ENCODE measurements at regions not wholly inside any gene's neighbourhood (a gene's known extent, or its start where the extent isn't known, plus 50 kb on each side); places are given as distances from the start of the nearest gene placed in this dataset.

DNA sequence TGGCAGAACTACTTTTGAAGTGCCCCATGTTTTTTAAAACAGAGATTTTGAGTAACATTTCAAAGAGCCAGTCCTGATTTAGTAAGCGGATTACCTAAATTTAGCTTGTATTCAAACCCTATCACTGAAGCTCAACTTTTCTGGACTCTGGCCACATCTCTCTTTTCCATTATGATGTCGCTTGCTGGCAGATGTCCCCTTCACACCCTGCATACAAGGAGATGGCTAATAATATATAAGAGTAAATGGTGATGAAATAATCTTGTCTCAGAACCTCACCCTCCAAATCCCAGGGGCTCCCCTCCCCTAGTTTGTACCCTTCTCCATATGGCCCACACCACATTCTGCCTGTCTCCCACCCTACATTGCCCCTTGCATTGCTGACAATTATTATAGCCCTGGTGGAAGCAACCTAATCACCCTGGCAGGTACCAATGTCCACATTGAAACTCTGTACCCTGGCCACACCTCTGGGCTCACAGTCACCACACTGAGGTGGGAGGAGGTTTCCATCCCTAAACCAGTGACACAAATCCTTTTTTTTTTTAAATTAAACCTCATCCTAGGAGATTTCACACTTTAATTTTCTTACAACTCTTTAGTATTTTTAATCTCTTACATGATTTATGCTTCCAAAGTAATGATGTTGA lies 106.0 kb upstream of the SYT6 start:
- H3K27ac ChIP-seq: no peak overlapping the region
- no peak overlapping the region for H3K4me3 ChIP-seq
- no peaks in the 10 kb centered on the region for H3K9me3 ChIP-seq
- H3K36me3 ChIP-seq: no peaks in the 10 kb centered on the region
- no peaks in the 10 kb centered on the region for H3K27me3 ChIP-seq (replicated peaks; ENCODE audit: insufficient read depth)
- H3K4me1 ChIP-seq (ENCODE audit: control insufficient read depth in 1 of 2, low read depth in 2 of 2): no peaks in the 10 kb centered on the region
- TF ChIP-seq, protein P1, sequence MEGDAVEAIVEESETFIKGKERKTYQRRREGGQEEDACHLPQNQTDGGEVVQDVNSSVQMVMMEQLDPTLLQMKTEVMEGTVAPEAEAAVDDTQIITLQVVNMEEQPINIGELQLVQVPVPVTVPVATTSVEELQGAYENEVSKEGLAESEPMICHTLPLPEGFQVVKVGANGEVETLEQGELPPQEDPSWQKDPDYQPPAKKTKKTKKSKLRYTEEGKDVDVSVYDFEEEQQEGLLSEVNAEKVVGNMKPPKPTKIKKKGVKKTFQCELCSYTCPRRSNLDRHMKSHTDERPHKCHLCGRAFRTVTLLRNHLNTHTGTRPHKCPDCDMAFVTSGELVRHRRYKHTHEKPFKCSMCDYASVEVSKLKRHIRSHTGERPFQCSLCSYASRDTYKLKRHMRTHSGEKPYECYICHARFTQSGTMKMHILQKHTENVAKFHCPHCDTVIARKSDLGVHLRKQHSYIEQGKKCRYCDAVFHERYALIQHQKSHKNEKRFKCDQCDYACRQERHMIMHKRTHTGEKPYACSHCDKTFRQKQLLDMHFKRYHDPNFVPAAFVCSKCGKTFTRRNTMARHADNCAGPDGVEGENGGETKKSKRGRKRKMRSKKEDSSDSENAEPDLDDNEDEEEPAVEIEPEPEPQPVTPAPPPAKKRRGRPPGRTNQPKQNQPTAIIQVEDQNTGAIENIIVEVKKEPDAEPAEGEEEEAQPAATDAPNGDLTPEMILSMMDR (IDR thresholded peaks at IDR 0.05): no peak
- ATAC-seq (ENCODE audit: insufficient number of reproducible peaks, low FRiP score, low read depth): no peak
- no peak for DNase-seq (ENCODE audit: low spot score)

DNA sequence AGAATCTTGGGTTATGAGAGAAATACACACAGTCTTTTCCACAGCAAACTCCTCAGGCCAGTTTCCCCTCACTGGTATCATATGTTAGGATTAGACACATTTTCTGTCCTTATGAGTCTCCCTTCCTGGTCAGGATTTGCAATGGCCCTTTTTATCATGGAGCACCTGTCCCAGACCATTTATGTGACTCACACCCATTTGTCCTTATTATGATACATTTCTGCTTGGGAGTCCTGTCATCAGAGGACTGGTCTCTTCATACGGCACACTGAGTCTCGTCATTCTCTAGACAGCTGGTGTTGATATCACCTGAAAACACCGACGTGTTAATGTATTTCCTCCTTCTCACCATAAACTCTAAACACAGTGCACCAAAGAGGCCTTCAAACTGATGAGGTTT lies 105.0 kb upstream of the SYT6 start:
- H3K4me3 ChIP-seq: no peak overlapping the region
- H3K27ac ChIP-seq: no peak overlapping the region
- no peaks in the 10 kb centered on the region for H3K36me3 ChIP-seq
- TF ChIP-seq, protein P1 (IDR thresholded peaks at IDR 0.05): no peak
- H3K4me1 ChIP-seq (ENCODE audit: control insufficient read depth in 1 of 2, low read depth in 2 of 2): no peaks in the 10 kb centered on the region
- no peaks in the 10 kb centered on the region for H3K27me3 ChIP-seq (replicated peaks; ENCODE audit: insufficient read depth)
- no peak for DNase-seq (ENCODE audit: low spot score)
- ATAC-seq (ENCODE audit: insufficient number of reproducible peaks, low FRiP score, low read depth): no peak
- no peaks in the 10 kb centered on the region for H3K9me3 ChIP-seq

DNA sequence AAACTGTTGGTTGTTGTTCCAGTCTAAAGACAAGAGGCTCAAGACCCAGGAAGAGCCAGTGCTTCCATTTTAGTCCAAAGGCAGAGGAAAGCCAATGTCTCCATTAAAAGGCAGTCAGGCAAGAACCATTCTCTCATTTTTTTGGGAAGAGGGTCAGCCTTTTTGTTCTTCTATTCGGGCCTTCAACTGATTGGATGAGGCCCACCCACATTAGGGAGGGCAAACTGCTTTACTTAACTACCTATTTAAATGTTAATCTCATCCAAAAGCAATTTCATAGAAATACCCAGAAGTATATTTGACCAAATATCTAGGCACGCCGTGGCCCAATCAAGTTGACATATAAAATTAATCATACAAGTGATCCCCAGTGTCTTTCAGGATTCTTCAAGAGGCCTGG lies 104.4 kb upstream of the SYT6 start:
- Histone ChIP-seq H3K36me3 (no peaks in the 10 kb centered on the region), H3K27ac (no peak overlapping the region), H3K4me1 (ENCODE audit: control insufficient read depth in 1 of 2, low read depth in 2 of 2) (no peaks in the 10 kb centered on the region), H3K27me3 (replicated peaks; ENCODE audit: insufficient read depth) (no peaks in the 10 kb centered on the region), H3K4me3 (no peak overlapping the region), H3K9me3 (no peaks in the 10 kb centered on the region)
- no peak for DNase-seq (ENCODE audit: low spot score)
- ATAC-seq (ENCODE audit: insufficient number of reproducible peaks, low FRiP score, low read depth): no peak
- TF ChIP-seq, protein P1 (IDR thresholded peaks at IDR 0.05): no peak

DNA sequence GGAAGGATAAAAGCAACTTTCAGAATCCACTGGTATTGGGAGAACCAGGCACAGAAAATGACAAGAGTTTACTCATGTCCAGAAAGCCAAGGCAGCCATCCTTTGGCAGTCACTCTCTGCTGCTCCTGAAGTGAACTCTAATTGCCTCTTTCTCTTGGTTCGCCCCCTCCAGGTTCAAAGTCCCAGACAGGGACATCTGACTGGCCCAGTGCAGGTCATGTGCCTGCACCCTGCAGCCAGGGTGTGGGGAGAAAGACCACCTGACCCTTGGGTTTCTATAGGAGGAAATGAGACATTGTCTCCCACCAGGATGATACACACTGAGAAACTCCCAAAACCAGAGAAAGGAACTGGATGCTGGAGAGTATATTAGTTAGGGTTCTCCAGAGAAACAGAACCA lies 103.9 kb upstream of the SYT6 start:
- Histone ChIP-seq H3K27me3 (replicated peaks; ENCODE audit: insufficient read depth) (no peaks in the 10 kb centered on the region), H3K27ac (no peak overlapping the region), H3K4me3 (no peak overlapping the region), H3K36me3 (no peaks in the 10 kb centered on the region), H3K4me1 (ENCODE audit: control insufficient read depth in 1 of 2, low read depth in 2 of 2) (no peaks in the 10 kb centered on the region), H3K9me3 (no peaks in the 10 kb centered on the region)
- ATAC-seq (ENCODE audit: insufficient number of reproducible peaks, low FRiP score, low read depth): no peak
- DNase-seq (ENCODE audit: low spot score): no peak
- TF ChIP-seq, protein P1 (IDR thresholded peaks at IDR 0.05): no peak

DNA sequence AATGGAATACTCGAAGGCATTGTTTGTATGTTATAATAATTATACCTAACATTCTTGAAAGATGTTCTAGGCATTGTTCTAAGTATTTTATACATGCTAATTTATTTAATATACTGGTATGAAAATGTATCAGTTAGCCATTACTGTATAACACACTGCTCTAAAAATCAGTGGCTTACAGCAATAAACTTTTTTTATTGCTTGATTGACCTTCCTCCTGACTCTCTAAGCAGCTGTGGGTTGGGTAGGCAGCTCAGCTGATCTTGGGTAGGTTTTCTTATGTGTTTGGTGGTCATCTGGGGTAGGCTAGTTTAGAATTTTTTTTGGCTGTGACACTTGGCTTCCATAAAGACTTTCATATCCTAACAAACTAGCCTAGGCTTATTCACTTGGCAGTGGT lies 100.2 kb upstream of the SYT6 start:
- TF ChIP-seq, protein P1 (IDR thresholded peaks at IDR 0.05): no peak
- ATAC-seq (ENCODE audit: insufficient number of reproducible peaks, low FRiP score, low read depth) (no peak), DNase-seq (ENCODE audit: low spot score) (no peak)
- H3K27ac ChIP-seq: no peak overlapping the region
- no peak overlapping the region for H3K4me3 ChIP-seq
- H3K36me3 ChIP-seq: no peaks in the 10 kb centered on the region
- no peaks in the 10 kb centered on the region for H3K27me3 ChIP-seq (replicated peaks; ENCODE audit: insufficient read depth)
- no peaks in the 10 kb centered on the region for H3K9me3 ChIP-seq
- no peaks in the 10 kb centered on the region for H3K4me1 ChIP-seq (ENCODE audit: control insufficient read depth in 1 of 2, low read depth in 2 of 2)
